Spleen (tissue), 11 donors: ENCODE measurements at regions not wholly inside any gene's neighbourhood (a gene's known extent, or its start where the extent isn't known, plus 50 kb on each side); places are given as distances from the start of the nearest gene placed in this dataset.

Source experiments
- DNase-seq: peaks from one replicate; pipeline ENCODE4 v3.0.0-alpha.2; 2020
- H3K27ac ChIP-seq, 8 donors: fragments of 200-600 bp; sonication (generic) in 7 of 8; 1 replicate in 4 of 8; 2 replicates in 4 of 8; pipeline versions ENCODE4 v1.5.0 to v1.8.0; 2016 to 2021; ENCODE audit warnings: inconsistent platforms in 4 of 8, mild to moderate bottlenecking in 4 of 8, moderate library complexity in 1 of 8
- H3K27me3 ChIP-seq, 7 donors: fragments of 200-600 bp; sonication (generic) in 6 of 7; replicated peaks in 1 of 7; 1 replicate in 4 of 7; 2 replicates in 3 of 7; pipeline versions ENCODE4 v1.5.0 to v1.8.0; 2016 to 2021; ENCODE audit warnings: inconsistent platforms in 3 of 7, mild to moderate bottlenecking in 1 of 7
- H3K36me3 ChIP-seq, 6 donors: fragments of 200-600 bp; sonication (generic) in 5 of 6; 1 replicate in 4 of 6; 2 replicates in 2 of 6; pipeline versions ENCODE4 v1.5.0 to v1.8.0; 2016 to 2021; ENCODE audit warnings: inconsistent platforms in 2 of 6
- H3K4me1 ChIP-seq, 6 donors: fragments of 200-600 bp; sonication (generic) in 5 of 6; 1 replicate in 3 of 6; 2 replicates in 3 of 6; pipeline versions ENCODE4 v1.5.0 to v1.8.0; 2016 to 2021; ENCODE audit warnings: inconsistent platforms in 3 of 6
- H3K4me3 ChIP-seq, 8 donors: fragments of 200-600 bp; sonication (generic) in 7 of 8; 1 replicate in 4 of 8; 2 replicates in 4 of 8; pipeline versions ENCODE4 v1.5.0 to v1.8.0; 2016 to 2021; ENCODE audit warnings: inconsistent platforms in 4 of 8, mild to moderate bottlenecking in 4 of 8, moderate library complexity in 2 of 8
- H3K9me3 ChIP-seq, 8 donors: fragments of 200-600 bp; sonication (generic) in 7 of 8; 1 replicate in 4 of 8; 2 replicates in 4 of 8; pipeline versions ENCODE4 v1.5.0 to v1.8.0; 2016 to 2021; ENCODE audit warnings: inconsistent platforms in 4 of 8
- POLR2A ChIP-seq, 3 donors: fragments of 450-650 bp; IDR thresholded peaks; one replicate each; pipeline ENCODE4 v1.5.1; 2017; ENCODE audit warnings: antibody characterized with exemption in 3 of 3, mild to moderate bottlenecking in 1 of 3
- POLR2AphosphoS5 ChIP-seq, 3 donors: sonication (generic); formaldehyde crosslinking; IDR thresholded peaks; one replicate each; pipeline ENCODE4 v1.5.1; 2017; ENCODE audit warnings: antibody characterized with exemption in 3 of 3
- WGBS, 5 donors: extraction: QIAGEN DNeasy Blood & Tissue Kit in 3 of 5; methylation state at CpG; one replicate each; pipeline versions ENCODE4 v1.1.5 to v1.1.7; 2013 to 2018; 5-methylcytosine and 5-hydroxymethylcytosine counted together
- intact Hi-C: fragments of 100-400 bp; cut with DNase I; formaldehyde crosslinking; loops from one replicate; pipeline ENCODE4 v1.15.0; 2023; ENCODE audit warnings: low total_unique reads
- TF ChIP-seq, protein P1 (sequence below), 11 experiments: fragments of 200-600 bp in 7 of 11; fragments of 450-650 bp in 4 of 11; sonication (generic) in 4 of 11; IDR thresholded peaks in 8 of 11; conservative IDR thresholded peaks in 3 of 11; 1 replicate in 7 of 11; 2 replicates in 4 of 11; pipeline versions ENCODE4 v1.4.0 to v1.8.0; 2016 to 2021; ENCODE audit warnings: antibody characterized with exemption in 11 of 11, inconsistent platforms in 4 of 11, mild to moderate bottlenecking in 1 of 11
- donor health status: healthy with polysubstance abuse.
- donor health status: DM: no; HTN: no; CAD: no; lungs with moderate emphysema.
- donor health status: DM: no; HTN: no; CAD: no.
- donor health status: Bipolar disorder and iron deficiency.
- donor health status: healthy.
- donor health status: DM: no; HTN: no; CAD: no.
- donor health status: DM: yes; HTN: yes; CAD: no.

GRCh38 chr9:88270413-88270812 is 117.8 kb upstream of the SPIN1 start:
- H3K36me3 ChIP-seq: no peaks in the 10 kb centered on the region
- H3K27ac ChIP-seq: no peak overlapping the region
- intact Hi-C loops: no loop called here
- no peak for DNase-seq
- no peaks in the 10 kb centered on the region for H3K4me1 ChIP-seq
- no peak overlapping the region for H3K4me3 ChIP-seq
- 84 to 93% (median 90%) methylated on average over 3 of the region's 3 CpGs for WGBS, 5 donors
- H3K9me3 ChIP-seq: no peaks in the 10 kb centered on the region
- no peak for TF ChIP-seq POLR2A (IDR thresholded peaks at IDR 0.05)
- TF ChIP-seq, protein P1, sequence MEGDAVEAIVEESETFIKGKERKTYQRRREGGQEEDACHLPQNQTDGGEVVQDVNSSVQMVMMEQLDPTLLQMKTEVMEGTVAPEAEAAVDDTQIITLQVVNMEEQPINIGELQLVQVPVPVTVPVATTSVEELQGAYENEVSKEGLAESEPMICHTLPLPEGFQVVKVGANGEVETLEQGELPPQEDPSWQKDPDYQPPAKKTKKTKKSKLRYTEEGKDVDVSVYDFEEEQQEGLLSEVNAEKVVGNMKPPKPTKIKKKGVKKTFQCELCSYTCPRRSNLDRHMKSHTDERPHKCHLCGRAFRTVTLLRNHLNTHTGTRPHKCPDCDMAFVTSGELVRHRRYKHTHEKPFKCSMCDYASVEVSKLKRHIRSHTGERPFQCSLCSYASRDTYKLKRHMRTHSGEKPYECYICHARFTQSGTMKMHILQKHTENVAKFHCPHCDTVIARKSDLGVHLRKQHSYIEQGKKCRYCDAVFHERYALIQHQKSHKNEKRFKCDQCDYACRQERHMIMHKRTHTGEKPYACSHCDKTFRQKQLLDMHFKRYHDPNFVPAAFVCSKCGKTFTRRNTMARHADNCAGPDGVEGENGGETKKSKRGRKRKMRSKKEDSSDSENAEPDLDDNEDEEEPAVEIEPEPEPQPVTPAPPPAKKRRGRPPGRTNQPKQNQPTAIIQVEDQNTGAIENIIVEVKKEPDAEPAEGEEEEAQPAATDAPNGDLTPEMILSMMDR (IDR thresholded peaks at IDR 0.05 in 8 of 11, conservative IDR thresholded peaks at IDR 0.05 in 3 of 11): no peak
- no peak for TF ChIP-seq POLR2AphosphoS5 (IDR thresholded peaks at IDR 0.05)
- no peaks in the 10 kb centered on the region for H3K27me3 ChIP-seq

GRCh38 chr9:88268886-88269285 is 119.4 kb upstream of the SPIN1 start:
- no peak overlapping the region for H3K4me3 ChIP-seq
- TF ChIP-seq POLR2A (IDR thresholded peaks at IDR 0.05): no peak
- no peak for TF ChIP-seq POLR2AphosphoS5 (IDR thresholded peaks at IDR 0.05)
- TF ChIP-seq, protein P1 (IDR thresholded peaks at IDR 0.05 in 8 of 11, conservative IDR thresholded peaks at IDR 0.05 in 3 of 11): no peak
- no peaks in the 10 kb centered on the region for H3K9me3 ChIP-seq
- intact Hi-C loops: no loop called here
- no peaks in the 10 kb centered on the region for H3K4me1 ChIP-seq
- no peak overlapping the region for H3K27ac ChIP-seq
- no peaks in the 10 kb centered on the region for H3K36me3 ChIP-seq
- DNase-seq: no peak
- no peaks in the 10 kb centered on the region for H3K27me3 ChIP-seq

DNA sequence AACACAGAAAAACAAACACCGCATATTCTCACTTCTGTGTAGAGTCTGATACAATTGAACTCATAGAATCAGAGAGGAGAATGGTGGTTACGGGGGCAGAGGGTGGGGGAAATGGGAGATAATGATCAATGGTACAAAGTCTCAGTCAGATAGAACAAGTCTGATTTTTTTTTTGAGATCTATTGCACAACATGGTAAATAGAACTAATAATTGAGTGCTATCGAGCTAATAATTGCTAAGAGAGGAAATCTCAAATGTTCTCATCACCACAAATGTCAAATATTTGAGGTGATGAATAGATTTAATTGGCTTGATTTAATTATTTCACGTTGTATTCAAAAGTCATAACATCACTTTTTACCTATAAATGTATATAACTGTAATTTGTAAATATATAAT is 121.0 kb upstream of the SPIN1 start:
- Histone ChIP-seq H3K27ac (no peak overlapping the region), H3K4me1 (no peaks in the 10 kb centered on the region), H3K4me3 (no peak overlapping the region), H3K9me3 (no peaks in the 10 kb centered on the region), H3K36me3 (no peaks in the 10 kb centered on the region), H3K27me3 (no peaks in the 10 kb centered on the region)
- no peak for TF ChIP-seq POLR2AphosphoS5 (IDR thresholded peaks at IDR 0.05)
- no peak for TF ChIP-seq POLR2A (IDR thresholded peaks at IDR 0.05)
- TF ChIP-seq, protein P1 (IDR thresholded peaks at IDR 0.05 in 8 of 11, conservative IDR thresholded peaks at IDR 0.05 in 3 of 11): no peak
- intact Hi-C loops: no loop called here
- 83 to 93% (median 91%) methylated on average over 4 of the region's 4 CpGs for WGBS, 5 donors
- DNase-seq: no peak

GRCh38 chr9:88266416-88266815 is 121.8 kb upstream of the SPIN1 start:
- Histone ChIP-seq H3K4me3 (no peak overlapping the region), H3K27ac (no peak overlapping the region), H3K9me3 (no peaks in the 10 kb centered on the region), H3K27me3 (no peaks in the 10 kb centered on the region), H3K4me1 (no peaks in the 10 kb centered on the region), H3K36me3 (no peaks in the 10 kb centered on the region)
- WGBS, 5 donors: 58 to 82% (median 64%) methylated on average over 2 of the region's 2 CpGs
- no peak for DNase-seq
- TF ChIP-seq, protein P1 (IDR thresholded peaks at IDR 0.05 in 8 of 11, conservative IDR thresholded peaks at IDR 0.05 in 3 of 11): no peak
- TF ChIP-seq POLR2AphosphoS5 (IDR thresholded peaks at IDR 0.05): no peak
- intact Hi-C loops: no loop called here
